GM03348 (cell line): ENCODE measurements at regions not wholly inside any gene's neighbourhood (a gene's known extent, or its start where the extent isn't known, plus 50 kb on each side); places are given as distances from the start of the nearest gene placed in this dataset.

Source experiments
- DNase-seq: peaks from one replicate; pipeline ENCODE4 v3.0.0; 2012; ENCODE audit warnings: low spot score

DNA sequence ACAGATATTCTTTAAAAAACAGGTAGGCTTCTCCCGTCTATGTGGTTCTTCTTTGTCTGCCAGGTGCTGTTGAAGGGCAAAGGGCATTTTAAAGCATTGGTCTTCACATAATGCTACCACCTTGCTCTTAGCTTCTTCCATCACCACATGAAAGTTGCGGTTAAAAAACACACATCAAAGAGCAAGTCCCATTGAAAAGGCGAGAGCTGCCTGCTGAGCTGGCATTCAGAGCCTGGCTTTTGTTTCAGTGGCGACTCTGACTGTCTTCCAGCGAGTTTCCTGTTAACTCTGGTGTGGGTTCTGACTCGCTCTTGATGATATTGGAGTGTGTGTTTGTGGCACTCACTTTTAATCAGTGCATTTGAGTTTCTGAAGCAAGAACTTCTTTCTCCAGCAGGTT is 624.9 kb upstream of the FANCL start:
- no peak for DNase-seq

DNA sequence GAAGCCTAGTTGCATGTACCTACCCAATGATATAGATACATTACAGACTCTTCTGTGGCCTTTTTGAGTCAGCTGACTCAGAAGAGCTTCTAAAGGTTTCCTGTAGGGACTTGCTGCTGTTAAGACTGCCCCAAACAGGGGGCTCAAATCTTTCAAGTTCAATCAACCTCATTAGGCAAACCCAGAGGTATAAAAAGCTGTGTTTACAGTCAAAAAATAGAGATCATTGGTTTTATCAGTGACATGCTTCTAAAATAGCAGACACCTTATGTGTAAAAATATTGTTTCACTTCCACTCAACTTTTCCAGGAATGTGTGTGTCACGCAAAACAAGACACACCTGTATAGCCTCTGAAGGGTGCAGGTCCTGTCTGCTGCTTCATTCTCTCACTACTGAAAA is 624.3 kb upstream of the FANCL start:
- DNase-seq: no peak

DNA sequence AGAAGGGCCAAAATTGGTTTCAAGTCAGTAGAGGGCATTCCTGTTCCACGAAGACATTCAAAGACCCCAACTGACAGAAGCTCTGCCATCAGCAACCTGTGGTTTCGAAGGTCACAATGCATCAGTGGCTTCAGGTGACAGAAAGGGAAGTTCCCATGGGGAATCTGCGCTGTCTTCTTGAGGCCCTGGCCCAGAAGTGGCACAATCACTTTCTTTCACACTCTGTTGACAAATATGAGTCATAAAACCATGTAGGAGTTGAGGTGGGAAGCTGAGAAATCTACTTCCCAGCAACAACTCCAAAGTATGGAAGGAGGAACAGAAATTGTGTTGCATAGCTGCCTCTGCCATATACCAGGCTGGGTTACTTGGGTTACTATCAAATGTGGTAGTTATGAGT is 621.1 kb upstream of the FANCL start:
- DNase-seq: no peak

DNA sequence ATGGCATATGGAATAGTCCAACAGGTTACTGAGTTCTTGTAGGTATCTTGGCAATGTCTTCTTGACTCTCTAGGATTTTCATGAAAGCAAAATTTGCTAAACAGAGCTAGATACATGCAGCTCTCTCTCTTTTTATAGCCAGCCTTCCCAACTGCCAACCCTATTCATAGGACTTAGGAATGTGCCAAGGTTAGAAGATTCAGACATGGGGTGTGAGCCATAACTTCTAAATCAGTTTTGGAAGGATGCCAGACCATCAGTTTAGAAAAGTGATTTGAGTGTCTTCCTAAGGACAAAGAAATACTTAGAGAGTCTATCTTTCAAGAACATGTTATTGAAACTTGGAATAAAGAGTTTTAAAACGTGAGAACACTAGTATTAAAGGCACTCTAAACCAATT is 619.5 kb upstream of the FANCL start:
- no peak for DNase-seq

DNA sequence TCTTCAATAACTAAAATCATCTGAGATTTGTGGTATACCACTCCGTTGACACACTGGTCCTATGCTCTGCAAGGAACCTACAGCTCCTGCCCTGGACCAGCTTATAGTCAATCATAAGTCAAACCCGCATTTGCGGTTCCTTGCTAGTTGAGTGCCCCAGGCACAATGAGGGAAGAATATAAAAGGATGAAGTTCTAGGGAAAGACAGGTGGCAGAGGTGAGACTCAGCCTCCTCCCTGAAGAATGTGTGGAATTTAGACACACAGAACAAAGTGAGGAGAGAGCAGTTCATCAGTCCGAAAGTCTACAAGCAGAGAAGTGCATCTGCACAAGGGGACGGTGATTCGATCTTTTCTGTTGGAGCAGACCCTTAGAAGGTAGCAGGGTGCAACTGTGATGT is 615.0 kb upstream of the FANCL start:
- no peak for DNase-seq

DNA sequence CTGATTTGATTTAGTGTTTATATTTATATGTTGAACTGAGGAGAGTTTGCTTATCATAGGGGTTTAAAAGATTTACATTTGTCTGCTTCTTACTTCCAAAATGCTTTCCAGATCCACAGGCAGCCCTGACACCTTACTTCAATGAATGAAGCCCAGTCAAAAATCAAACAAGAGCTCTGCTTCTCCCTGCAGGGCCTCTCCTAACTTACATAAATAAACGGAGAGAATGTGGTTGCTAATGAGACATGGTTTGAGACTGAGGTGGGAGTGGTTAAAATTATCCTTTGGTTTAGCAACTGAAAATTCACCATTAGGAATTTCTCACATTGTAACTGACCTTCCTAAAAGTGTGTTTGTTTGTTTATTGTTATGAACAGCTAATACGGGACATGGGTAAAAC is 612.3 kb upstream of the FANCL start:
- DNase-seq: no peak

DNA sequence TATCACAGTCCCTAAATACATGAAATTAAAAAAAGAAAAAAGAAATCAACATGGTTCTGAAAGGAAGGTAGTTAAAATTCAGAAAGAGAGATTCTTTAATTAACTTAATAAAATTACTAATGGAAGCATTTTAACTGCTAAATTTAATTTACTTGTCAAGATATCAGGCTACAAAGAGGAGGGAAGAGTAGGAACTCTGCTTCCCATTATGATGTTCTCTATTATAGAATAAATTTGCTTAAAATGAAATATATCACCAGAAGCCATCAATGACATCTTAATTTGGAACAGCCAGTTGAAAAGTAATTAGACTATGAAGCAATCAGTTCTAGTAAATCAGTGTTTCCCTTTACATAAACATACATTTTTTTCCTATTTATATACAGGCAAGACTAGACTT is 611.8 kb upstream of the FANCL start:
- DNase-seq: no peak

DNA sequence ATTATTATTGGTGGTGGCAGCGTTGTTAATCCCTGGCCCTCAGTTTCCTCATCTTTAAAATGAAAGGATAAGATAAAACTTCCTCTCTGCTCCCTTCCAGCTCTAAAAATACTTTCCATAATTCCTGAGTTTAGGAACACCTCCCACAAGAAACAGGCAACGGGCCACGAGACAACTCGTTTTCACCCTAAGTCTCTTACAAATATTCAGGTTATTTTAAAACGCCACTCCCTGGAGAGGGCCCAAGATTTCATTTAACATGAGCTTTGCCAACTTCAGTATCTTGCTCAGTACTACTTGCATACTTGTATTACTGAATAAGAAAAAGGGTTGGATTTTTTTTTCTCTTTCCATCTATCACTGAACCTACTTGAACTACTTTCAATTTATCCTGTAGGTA is 611.1 kb upstream of the FANCL start:
- no peak for DNase-seq

DNA sequence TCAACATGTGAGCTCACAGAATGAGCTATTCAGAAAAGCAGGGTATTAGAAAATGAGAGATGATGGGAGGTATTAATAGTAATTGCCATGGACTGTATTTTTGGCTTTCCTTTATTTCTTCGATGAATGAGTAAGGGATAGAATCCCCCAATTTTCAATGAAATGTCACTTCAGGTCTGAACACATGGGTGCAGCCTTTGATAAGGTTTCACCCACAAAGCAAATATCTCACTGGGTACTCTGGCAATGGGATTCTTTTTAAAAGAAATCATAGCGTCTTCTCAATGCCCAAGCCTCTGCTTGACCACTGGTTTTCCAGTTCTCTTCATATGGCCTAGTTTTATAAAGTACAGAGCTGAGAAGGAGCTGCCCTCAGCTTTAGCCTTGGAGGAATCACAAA is 610.5 kb upstream of the FANCL start:
- peak; percentile 3 for DNase-seq

DNA sequence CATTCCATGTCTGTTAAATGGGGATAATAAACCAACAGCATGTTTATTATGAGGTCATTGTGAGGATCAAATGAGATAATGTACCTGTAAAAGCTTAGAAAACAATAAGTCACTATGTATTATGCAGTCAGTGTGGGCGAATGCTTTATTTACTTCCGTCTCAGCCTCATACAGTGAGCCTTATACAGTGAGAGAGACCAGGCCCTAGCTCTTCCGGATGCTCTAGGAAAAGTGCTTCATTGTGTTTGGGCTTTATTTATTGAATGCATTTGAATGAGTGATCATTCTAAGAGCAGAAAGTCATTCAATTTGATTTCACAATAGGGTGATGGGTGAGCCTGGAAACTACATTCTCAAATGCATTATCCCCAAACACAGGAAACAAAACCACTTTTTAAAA is 603.9 kb upstream of the FANCL start:
- DNase-seq: no peak

DNA sequence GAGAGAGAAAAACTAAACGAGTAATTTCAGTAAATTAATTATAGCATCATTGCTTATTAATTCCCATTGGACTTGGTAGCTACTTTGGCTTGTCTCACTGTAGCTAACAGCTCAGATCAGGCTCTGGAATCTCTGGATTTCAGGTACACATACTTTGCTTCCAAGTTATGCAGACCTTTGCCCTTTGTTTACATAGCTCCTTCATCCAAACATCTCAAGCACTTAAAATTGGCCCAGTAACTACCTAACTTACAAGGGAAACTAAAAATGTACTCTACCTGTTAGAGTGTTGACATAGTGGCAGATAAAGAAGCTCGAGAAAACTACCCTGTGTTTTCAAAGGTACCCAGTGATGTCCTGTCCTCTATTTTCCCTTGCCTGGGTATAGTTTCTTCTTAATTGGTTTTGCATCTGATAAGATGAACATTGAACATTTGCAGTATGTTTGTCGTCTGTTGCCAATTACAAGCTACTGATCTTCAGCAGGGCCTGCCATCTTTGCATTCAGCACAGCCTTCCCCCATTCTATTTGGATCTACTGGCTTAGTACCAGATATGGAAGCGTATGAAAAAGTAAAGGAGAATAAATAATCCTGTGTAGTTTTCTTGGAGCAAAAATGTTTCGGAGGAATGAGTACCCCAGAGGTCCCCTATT is 601.5 kb upstream of the FANCL start:
- DNase-seq: no peak

DNA sequence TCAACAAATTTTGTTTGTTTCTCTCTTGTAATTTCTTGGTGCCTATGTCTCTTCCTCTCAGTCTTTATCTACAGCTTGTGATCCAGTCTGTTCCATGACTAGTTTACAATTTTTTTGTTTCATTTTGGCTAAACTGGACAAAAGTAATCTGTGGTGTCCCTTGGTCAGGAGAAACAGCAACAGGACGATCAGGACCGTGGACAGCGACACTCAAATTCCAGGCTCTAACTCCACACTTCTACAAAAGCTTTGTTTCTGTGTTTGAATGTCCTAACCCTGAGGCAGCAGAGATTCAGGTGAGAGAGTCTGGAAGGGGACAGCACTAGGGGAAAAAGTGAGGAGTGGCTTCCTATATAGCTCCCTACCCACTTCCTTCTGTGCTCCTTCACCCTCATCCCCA is 593.3 kb upstream of the FANCL start:
- DNase-seq: peak; percentile 36

DNA sequence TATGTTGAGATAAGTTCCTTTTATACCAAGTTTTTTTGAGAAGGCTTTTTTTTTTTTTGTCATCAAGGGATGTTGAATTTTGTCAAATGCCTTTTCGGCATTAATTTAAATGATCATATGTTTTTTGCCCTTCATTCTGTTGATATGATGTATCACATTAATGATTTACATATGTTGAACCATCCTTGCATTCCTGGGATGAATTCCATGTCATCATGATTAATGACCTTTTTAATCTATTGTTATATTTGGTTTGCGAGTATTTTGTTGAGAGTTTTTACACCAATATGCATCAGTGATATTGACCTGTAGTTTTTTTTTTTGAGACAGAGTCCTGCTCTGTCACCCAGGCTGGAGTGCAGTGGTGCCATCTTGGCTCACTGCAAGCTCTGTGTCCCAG is 585.7 kb upstream of the FANCL start:
- no peak for DNase-seq

DNA sequence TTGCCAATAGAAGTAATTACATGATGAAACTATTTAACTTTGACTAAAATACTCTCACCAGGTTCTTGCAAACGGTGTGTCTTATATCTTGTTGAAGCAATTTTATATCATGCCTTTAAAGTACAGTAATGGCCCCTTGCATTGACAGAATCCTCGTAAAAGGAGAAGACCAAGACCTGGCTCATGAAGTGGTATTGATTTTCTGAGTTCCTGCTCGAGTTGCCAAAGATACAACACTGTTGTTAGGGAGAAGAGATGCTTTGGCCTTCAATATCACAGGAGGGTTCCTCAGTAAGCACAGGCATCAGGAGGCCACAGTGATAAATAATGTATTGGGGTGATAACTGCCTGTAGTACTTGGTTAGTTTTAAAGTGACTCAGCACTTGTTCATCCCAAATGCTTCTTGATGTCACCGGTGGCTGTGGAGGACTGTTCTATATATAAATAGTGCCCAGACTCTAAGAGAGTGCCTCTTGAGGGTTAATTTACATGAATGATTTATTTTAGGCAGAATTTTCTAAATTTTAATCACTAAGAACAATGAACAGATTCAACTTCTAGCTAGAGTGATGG is 571.7 kb upstream of the FANCL start:
- DNase-seq: no peak

DNA sequence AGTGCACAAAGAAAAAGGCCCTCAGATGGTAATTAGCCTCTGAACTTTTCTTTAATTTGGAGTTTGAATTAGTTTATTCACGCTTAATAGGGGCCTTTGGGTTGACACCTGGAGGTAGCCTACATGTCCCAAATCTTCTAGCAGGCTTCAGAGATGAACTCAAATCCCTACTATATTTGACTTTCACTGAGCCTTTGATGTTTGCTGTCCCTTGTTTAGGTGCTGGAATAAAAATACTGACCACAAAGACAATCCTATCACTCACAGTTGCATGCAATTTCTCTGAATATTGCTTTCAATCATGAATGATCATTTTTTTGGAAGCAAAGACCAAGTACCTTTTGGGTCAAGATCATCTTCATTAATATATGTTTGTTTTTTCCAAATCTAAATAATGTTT is 564.0 kb upstream of the FANCL start:
- no peak for DNase-seq

DNA sequence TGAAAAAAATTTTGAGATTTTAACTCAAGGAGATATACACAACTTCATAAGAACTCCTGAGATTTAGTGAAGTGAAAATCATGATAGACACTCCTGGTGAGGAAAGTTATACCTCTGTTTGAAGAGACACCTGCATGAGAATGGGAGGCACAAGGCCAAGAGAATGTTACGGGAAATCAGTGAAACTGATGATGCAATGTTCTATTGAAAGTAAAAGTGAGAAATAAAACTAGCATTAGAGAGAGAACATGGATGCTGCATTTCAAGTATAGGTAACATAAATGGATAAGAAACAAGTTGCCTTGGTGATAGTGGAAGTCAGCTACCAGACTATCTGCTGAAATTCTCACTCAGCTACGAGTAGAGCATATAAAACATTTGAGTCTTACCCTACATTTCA is 562.1 kb upstream of the FANCL start:
- no peak for DNase-seq

DNA sequence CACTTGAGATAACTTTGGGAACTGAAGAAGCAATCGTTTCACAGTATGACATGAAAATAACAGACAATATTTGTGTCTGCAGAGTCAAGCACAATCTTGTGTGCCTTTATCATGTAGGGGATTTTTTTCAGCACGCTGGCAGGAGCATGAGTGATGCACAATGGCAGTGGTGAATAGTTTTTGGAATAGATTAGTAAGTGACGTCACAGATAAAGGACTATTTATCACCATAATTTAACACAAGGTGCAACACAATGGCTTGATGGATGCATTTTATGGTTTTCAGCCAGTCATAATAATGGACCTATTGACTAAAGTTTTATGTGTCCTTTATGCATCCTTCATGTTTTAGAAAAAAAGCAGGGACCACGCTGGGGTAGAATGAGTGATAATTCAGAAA is 559.8 kb upstream of the FANCL start:
- no peak for DNase-seq

DNA sequence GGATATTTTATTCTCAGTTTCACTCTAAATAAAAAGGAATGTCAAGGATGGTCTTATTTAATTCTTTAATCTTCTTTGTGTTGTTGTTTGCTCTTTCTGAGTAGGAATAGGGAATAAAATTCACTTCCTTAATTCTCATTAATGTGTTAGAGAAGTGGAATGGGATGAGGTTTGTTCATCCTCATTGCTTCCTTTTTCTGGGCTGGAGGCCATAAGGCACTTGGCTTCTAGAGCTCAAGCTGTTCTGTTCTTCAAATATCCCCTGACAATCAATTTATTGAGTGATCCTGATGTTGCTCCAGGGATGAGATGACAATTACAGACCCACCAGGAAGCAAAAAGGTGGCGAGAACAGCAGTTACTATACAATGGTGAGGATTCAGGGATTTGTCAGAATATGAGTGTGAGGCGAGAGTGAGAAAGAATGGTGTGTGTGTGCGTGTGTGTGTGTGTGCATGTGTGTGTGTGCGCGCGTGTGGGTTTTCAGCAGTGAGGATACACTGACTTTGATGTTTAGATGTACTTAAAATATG is 557.6 kb upstream of the FANCL start:
- DNase-seq: no peak

DNA sequence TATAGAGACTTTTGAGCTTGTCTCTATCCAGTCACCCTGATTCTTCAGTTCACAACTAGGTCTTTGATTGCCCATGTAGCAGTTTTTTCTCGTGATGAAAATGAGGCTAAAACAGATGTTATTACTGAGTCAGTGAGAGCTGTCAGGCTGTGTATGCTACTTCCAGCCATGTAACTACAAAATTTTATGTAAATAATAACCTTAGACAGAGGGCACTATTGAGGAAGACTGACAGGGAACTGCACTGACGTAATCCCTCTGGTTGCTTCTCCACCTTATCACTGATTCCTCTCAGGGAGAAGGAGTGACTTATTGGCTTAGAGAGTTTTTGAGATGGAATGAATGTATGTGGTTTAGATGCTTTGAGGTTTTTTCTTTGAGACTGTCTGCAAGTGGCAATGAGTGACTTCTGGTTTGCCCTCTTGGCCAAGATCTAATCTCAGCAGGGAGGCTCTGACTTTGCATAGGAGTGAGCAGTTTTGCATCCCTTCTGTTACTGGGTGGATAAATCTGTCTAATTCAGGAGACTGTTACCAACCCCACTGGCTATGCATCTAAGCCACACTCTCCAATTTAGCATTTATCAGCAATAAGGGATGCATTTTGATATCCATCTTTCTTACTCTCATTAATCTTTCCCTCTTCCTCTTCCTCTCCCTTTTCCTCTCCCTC is 555.2 kb upstream of the FANCL start:
- no peak for DNase-seq

DNA sequence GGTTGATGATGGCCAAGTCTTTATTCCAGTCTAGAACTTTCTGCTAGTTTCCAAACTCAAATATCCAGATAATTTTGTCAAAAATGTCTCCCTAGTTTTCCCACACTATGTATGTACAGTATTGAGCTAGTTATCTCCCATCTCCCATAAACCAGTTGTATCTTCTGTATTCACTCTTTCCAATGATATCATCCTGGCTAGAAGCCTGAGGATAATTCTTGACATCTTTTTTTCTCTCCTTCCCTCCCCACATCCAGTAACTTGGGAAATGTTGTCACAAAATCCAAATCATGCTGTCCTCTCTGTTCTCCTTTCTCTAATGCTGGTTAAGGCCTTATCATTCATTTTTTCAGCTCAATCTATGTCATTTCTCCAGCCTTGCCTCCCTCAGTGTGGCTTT is 553.8 kb upstream of the FANCL start:
- DNase-seq: no peak

DNA sequence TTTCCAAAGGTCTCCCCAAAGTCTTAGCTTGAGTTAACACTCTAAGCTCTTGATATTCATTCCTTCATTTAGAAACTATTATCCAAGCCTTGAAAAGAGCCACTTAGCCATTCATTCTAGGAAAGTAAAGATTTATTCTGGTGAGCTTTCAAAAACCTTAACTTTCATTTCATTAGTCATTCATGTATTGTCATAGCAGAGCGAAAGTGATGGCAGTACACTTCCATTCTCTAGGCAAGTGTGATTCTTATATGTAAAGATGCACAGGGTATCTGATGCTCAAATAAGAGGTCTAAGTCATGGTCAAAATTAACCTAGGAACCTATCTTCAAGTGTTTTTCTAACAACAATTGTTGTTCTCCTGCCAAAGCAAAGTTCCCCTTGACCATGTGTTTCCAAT is 553.0 kb upstream of the FANCL start:
- DNase-seq: no peak

DNA sequence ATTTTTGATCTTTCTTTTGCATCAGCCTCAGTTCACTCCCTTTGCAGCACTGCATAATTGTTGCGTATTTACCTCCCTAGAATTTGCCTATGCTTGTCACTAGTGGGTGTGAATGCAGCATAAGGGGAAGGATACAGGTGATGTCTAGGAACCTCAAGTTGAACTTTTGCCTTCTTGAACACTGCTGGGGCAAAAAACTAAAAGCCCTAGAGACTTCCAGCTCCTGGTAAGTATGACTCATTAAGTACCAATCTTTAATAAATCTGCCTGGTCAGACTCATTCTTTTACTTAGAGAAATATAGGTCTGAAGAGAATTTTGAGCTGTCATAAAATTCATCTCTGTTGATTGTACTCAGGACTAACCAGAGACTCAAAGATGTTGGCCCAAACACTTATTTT is 547.3 kb upstream of the FANCL start:
- DNase-seq: no peak

DNA sequence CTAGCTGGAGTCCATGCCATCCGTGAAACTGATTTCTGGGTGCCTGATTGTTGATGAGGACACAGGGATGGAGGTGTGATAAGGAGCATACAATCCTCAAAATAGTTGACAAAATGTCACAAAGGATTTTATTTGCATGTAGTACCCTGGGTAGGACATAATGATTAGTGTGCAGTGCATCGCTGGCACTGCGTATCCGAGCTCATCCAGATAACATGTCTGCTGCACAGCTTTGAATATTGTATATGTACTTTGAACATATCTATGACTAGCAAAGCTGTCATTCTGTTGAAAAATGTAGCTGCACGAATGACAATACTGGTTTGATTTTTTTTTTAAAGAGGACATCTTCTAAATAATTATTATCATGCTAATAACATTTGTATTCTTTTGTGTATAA is 529.7 kb upstream of the FANCL start:
- no peak for DNase-seq

DNA sequence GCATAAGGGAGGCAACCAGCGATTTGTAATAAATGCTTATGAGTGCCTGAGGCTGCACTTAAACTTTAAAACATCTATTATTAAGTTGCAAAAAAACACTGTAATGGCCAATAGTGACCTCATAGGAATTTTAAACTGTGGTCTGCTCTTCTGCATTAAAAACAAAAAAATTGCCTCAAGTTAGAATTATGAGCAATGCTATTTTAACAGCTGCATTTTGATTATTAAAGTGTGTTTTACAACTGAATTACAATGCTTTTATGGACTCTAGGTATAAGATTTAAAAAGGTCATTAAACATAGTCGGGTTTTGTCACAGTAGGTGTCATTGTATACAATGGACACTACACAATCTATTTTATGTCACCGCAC is 528.7 kb upstream of the FANCL start:
- no peak for DNase-seq
